Right atrium auricular region (tissue), 2 donors: ENCODE measurements at regions not wholly inside any gene's neighbourhood (a gene's known extent, or its start where the extent isn't known, plus 50 kb on each side); places are given as distances from the start of the nearest gene placed in this dataset.

Experiments
- DNase-seq: peaks from one replicate; pipeline ENCODE4 v3.0.0-alpha.2; 2019; ENCODE audit warnings: low spot score
- H3K27ac ChIP-seq, 2 donors: fragments of 200-600 bp; sonication (generic); 1 replicate in 1 of 2; 2 replicates in 1 of 2; pipeline ENCODE4 v1.5.1; 2016 to 2019
- H3K27me3 ChIP-seq, 2 donors: fragments of 200-600 bp; sonication (generic); one replicate each; pipeline versions ENCODE4 v1.5.1 to v1.6.0; 2017 to 2019
- H3K36me3 ChIP-seq: fragments of 200-600 bp; sonication (generic); one replicate; pipeline ENCODE4 v1.5.1; 2016
- H3K4me1 ChIP-seq, 2 donors: fragments of 200-600 bp; sonication (generic); one replicate each; pipeline versions ENCODE4 v1.5.1 to v1.6.0; 2017 to 2019
- H3K4me3 ChIP-seq, 2 donors: fragments of 200-600 bp; sonication (generic); 1 replicate in 1 of 2; 2 replicates in 1 of 2; pipeline ENCODE4 v1.5.1; 2017 to 2019; ENCODE audit warnings: mild to moderate bottlenecking in 1 of 2, moderate library complexity in 1 of 2
- H3K9me3 ChIP-seq, 2 donors: fragments of 200-600 bp; sonication (generic); one replicate each; pipeline ENCODE4 v1.5.1; 2019
- TF ChIP-seq, protein P1 (sequence below), 2 donors: fragments of 200-600 bp; sonication (generic); IDR thresholded peaks; one replicate each; pipeline ENCODE4 v1.5.1; 2019; ENCODE audit warnings: antibody characterized with exemption in 2 of 2

DNA sequence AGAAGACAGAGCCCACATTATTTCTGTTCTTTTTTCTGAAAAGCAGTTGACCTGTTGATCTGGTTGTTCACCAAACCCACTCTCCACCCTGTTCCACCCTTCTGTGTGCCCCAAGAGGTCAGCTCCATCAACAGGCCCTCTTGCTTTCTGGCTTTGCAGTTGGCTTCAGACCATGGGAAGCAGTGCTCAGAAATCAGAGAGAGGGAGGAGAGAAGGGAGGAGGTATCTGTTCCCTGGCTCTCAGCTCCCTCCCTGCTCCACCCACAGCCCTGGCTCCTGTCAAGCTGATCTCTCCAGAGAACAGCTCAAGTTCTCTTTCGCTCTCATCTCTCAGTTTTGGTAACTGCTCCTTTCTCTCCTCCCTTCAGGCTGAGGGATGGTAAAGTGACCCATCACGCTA, 144.2 kb upstream of the RAI14 start:
- no peak for DNase-seq
- H3K27ac ChIP-seq = peak overlapping the region; percentile 53 to 69
- H3K9me3 ChIP-seq = no peaks in the 10 kb centered on the region
- H3K4me1 ChIP-seq = peaks cover 0 to 25% of the 10 kb centered on the region in 2 donors
- H3K4me3 ChIP-seq = no peak overlapping the region
- no peaks in the 10 kb centered on the region for H3K36me3 ChIP-seq
- no peaks in the 10 kb centered on the region for H3K27me3 ChIP-seq
- TF ChIP-seq, protein P1, sequence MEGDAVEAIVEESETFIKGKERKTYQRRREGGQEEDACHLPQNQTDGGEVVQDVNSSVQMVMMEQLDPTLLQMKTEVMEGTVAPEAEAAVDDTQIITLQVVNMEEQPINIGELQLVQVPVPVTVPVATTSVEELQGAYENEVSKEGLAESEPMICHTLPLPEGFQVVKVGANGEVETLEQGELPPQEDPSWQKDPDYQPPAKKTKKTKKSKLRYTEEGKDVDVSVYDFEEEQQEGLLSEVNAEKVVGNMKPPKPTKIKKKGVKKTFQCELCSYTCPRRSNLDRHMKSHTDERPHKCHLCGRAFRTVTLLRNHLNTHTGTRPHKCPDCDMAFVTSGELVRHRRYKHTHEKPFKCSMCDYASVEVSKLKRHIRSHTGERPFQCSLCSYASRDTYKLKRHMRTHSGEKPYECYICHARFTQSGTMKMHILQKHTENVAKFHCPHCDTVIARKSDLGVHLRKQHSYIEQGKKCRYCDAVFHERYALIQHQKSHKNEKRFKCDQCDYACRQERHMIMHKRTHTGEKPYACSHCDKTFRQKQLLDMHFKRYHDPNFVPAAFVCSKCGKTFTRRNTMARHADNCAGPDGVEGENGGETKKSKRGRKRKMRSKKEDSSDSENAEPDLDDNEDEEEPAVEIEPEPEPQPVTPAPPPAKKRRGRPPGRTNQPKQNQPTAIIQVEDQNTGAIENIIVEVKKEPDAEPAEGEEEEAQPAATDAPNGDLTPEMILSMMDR (IDR thresholded peaks at IDR 0.05) = no peak

DNA sequence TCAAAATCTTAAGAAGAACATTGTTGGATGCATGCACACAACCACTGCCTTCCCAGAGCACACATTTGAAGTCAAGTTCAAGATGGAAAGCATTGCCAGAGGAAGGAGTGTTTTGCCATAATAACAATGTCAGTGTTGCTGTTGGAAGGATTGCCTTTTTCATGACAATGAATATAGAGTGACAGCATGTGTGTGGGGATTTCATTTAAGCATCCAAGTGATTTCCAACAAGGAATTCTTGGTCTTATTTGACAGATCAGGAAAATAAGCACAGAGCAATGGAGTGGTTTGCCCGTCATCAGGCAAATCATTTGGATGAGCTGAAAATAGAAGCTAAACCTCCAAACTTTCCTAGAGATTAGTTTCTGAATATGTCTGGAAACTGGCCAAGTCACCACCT, 140.0 kb upstream of the RAI14 start:
- no peaks in the 10 kb centered on the region for H3K9me3 ChIP-seq
- H3K27ac ChIP-seq = no peak overlapping the region
- TF ChIP-seq, protein P1 (IDR thresholded peaks at IDR 0.05) = no peak
- H3K36me3 ChIP-seq = no peaks in the 10 kb centered on the region
- DNase-seq = no peak
- H3K27me3 ChIP-seq = no peaks in the 10 kb centered on the region
- H3K4me3 ChIP-seq = no peak overlapping the region
- peaks cover 0 to 12% of the 10 kb centered on the region in 2 donors for H3K4me1 ChIP-seq

DNA sequence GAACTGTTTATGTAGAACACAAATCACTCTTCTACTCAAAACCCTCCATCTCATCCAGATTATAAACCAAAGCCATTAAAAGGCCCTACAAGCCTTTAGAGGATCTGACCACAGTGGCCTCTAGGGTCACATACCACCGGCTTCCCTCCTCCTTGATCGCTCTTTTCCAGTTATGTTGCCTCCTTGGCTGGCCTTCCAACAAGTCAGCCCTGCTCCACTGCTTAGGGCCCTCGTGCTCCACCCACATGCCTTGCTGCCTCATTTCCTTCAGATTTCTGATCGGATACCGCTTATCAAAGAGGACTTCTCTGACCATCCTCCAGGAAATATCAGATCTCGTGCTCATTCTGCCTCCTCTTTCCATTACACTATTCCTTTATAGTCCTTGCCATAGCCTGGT, 139.4 kb upstream of the RAI14 start:
- H3K27ac ChIP-seq = no peak overlapping the region
- TF ChIP-seq, protein P1 (IDR thresholded peaks at IDR 0.05) = no peak

DNA sequence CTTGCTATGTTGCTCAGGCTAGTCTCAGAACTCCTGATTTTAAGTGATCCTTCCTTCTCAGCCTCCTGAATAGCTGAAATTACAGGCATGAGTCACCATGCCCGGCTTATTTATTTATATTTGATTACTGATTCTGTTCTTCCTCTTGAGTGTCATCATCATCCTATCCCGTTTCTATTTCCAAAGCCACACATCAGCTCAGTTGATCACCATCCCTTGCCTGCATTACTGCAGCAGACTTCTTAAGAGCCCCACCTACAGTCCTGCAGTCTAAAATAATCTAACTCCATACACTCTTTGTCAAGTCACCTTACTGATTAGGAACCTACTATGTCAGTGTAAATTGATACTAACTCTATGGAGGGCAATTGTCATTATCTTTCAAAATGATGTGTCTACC, 138.9 kb upstream of the RAI14 start:
- Histone ChIP-seq H3K36me3 (no peaks in the 10 kb centered on the region), H3K27ac (no peak overlapping the region), H3K4me1 (peaks cover 0 to 1% of the 10 kb centered on the region in 2 donors), H3K9me3 (no peaks in the 10 kb centered on the region), H3K4me3 (no peak overlapping the region), H3K27me3 (no peaks in the 10 kb centered on the region)
- TF ChIP-seq, protein P1 (IDR thresholded peaks at IDR 0.05) = no peak
- no peak for DNase-seq

More for the DNA sequence above, 139.4 kb upstream of the RAI14 start:
- Histone ChIP-seq H3K4me3 (no peak overlapping the region), H3K9me3 (no peaks in the 10 kb centered on the region), H3K27me3 (no peaks in the 10 kb centered on the region), H3K4me1 (peaks cover 0 to 7% of the 10 kb centered on the region in 2 donors), H3K36me3 (no peaks in the 10 kb centered on the region)
- DNase-seq = no peak

DNA sequence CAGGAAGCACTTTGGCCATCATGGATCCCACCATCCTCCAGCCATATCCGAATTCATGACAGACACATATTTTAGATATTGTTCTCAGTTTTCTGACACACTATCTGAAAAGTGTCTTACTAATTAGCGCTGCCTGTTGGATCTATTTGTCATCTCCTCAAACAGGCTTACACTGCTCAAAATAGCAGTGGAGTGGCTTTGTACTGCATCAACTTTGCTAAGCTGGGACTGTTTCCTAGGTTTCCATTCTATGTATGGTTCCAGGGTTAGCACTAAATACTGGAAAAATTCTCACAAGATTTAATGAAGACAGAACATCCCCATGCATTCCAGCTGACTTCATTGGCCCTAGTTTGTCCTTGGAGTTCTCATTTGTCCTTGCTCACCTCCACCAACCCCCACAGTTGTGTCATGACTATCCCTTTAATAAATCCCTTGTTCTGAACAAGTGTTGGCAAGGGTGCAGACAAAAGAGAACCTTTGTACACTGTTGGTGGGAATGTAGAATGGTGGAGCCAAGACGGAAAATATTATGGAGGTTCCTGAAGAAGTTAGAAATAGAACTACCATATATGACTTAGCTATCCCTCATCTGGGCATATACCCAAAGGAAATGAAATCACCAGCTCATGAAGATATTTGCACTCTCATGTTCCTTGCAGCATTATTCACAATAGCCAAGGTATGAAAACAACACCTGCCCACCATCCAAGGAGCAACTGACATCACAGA, 136.5 kb upstream of the RAI14 start:
- Histone ChIP-seq H3K36me3 (no peaks in the 10 kb centered on the region), H3K9me3 (no peaks in the 10 kb centered on the region), H3K4me1 (no peaks in the 10 kb centered on the region), H3K27ac (peak overlapping the region; percentile 24 to 79), H3K27me3 (no peaks in the 10 kb centered on the region), H3K4me3 (no peak overlapping the region)
- TF ChIP-seq, protein P1 (IDR thresholded peaks at IDR 0.05) = no peak
- no peak for DNase-seq
